K562 (cell line): ENCODE measurements at regions not wholly inside any gene's neighbourhood (a gene's known extent, or its start where the extent isn't known, plus 50 kb on each side); places are given as distances from the start of the nearest gene placed in this dataset.

Experiments
- ATAC-seq: fragments of 200-7000 bp; cut with Tn5 transposase; 3 replicates; pipeline ENCODE4 v1.9.1; 2020; ENCODE audit warnings: moderate library complexity
- BruUV-seq: library from RNA; stranded (reverse); fragments of 400-500 nt; replicated peaks from 2 replicates; lab custom pipeline; 2021; lab: Mats Ljungman, UMichigan
- CTCF ChIA-PET: fragments of 300-600 bp; formaldehyde crosslinking; extraction: SDS; loops from one replicate; lab custom pipeline; 2021; ENCODE audit warnings: low intra/inter-chr PET ratio; lab: Yijun Ruan, JAX
- POLR2A ChIA-PET: fragments of 300-600, 350-650 bp; sonication (Branson Sonifier 250); formaldehyde crosslinking; extraction: SDS; loops from one replicate; lab custom pipeline; 2021; ENCODE audit warnings: antibody characterized with exemption, inconsistent platforms; lab: Yijun Ruan, JAX
- DNase-seq, 4 experiments: peaks; one replicate each; pipeline versions ENCODE4 v3.0.0 to v3.0.0-alpha.2; 2011 to 2018; ENCODE audit warnings: low spot score in 3 of 4, mixed read lengths in 3 of 4; ENCODE audit errors: extremely low read depth in 1 of 4
- FAIRE-seq: peaks from 2 replicates; lab custom pipeline; 2011; peaks lifted over from hg19 to GRCh38; lab: Jason Lieb, UNC
- H2AFZ ChIP-seq: 2 replicates; pipeline ENCODE4 v1.6.0; 2011; ENCODE audit warnings: low read depth, low read length, control low read depth, inconsistent platforms
- H3K27ac ChIP-seq: fragments of 200-600 bp; 3 replicates; pipeline ENCODE4 v1.8.0; 2011; ENCODE audit warnings: low read depth, mild to moderate bottlenecking, control low read depth, inconsistent platforms, low read length, moderate library complexity, mixed read lengths; ENCODE audit errors: extremely low read depth
- H3K27me3 ChIP-seq, 2 experiments: fragments of 300-600 bp in 1 of 2; 2 replicates in 1 of 2; 3 replicates in 1 of 2; pipeline versions ENCODE4 v1.6.0 to v1.8.0; 2011; ENCODE audit warnings: inconsistent platforms in 2 of 2, low read length in 2 of 2, mild to moderate bottlenecking in 1 of 2, mixed read lengths in 1 of 2, moderate library complexity in 1 of 2; ENCODE audit not compliant: control insufficient read depth in 2 of 2, insufficient read depth in 2 of 2
- H3K36me3 ChIP-seq: fragments of 300-600 bp; 3 replicates; pipeline ENCODE4 v1.8.0; 2011; ENCODE audit warnings: mild to moderate bottlenecking, low read length, inconsistent platforms; ENCODE audit not compliant: control insufficient read depth, insufficient read depth
- H3K4me1 ChIP-seq, 2 experiments: fragments of 200-600 bp in 1 of 2; replicated peaks in 1 of 2; 2 replicates in 1 of 2; 3 replicates in 1 of 2; pipeline versions ENCODE4 v1.5.1 to v1.8.0; 2011; ENCODE audit warnings: inconsistent platforms in 2 of 2, low read length in 2 of 2, mild to moderate bottlenecking in 1 of 2, mixed read lengths in 1 of 2, moderate library complexity in 1 of 2; ENCODE audit not compliant: control insufficient read depth in 2 of 2, insufficient read depth in 2 of 2
- H3K4me2 ChIP-seq: 2 replicates; pipeline ENCODE4 v1.6.1; 2011; ENCODE audit warnings: low read length, control low read depth, inconsistent platforms, mixed read lengths; ENCODE audit not compliant: insufficient read depth
- H3K4me3 ChIP-seq: fragments of 200-600 bp; sonication (generic), shearing (Covaris generic); 2 replicates; pipeline ENCODE4 v1.5.1; 2016; ENCODE audit warnings: control low read depth, inconsistent platforms
- H3K79me2 ChIP-seq: fragments of 200-600 bp; 3 replicates; pipeline ENCODE4 v1.8.0; 2011; ENCODE audit warnings: low read length, inconsistent platforms; ENCODE audit not compliant: control insufficient read depth, insufficient read depth
- H3K9ac ChIP-seq, 2 experiments: 2 replicates each; pipeline versions ENCODE4 v1.6.0 to v1.6.1; 2011; ENCODE audit warnings: low read depth in 2 of 2, low read length in 2 of 2, control low read depth in 1 of 2, inconsistent platforms in 1 of 2, mild to moderate bottlenecking in 1 of 2, mixed read lengths in 1 of 2; ENCODE audit not compliant: insufficient read depth in 1 of 2
- H3K9me1 ChIP-seq: one replicate; pipeline ENCODE4 v1.6.0; 2011; ENCODE audit warnings: inconsistent platforms, mild to moderate bottlenecking, low read length, moderate library complexity; ENCODE audit not compliant: control insufficient read depth, insufficient read depth
- H3K9me3 ChIP-seq: replicated peaks from 2 replicates; pipeline ENCODE4 v1.5.1; 2011; ENCODE audit warnings: low read depth, low read length, inconsistent platforms; ENCODE audit not compliant: control insufficient read depth, insufficient read depth
- H4K20me1 ChIP-seq: replicated peaks from 2 replicates; pipeline ENCODE4 v1.6.1; 2011; ENCODE audit warnings: low read length, inconsistent platforms, mixed read lengths; ENCODE audit not compliant: control insufficient read depth, insufficient read depth
- E2F5 ChIP-seq: sonication (generic); formaldehyde crosslinking; IDR thresholded peaks from 2 replicates; pipeline ENCODE4 v1.8.0; 2022; ENCODE audit warnings: mild to moderate bottlenecking, missing genetic modification reagents
- EGR1 ChIP-seq: fragments of 450-650 bp; conservative IDR thresholded peaks from 2 replicates; pipeline ENCODE4 v1.6.1; 2017; ENCODE audit warnings: mild to moderate bottlenecking
- FOSL1 ChIP-seq: fragments of 200-800 bp; sonication (Bioruptor generic); conservative IDR thresholded peaks from 2 replicates; pipeline ENCODE4 v1.6.1; 2016; ENCODE audit warnings: missing genetic modification characterization, missing compliant biosample characterization
- PPARD ChIP-seq: fragments of 250-450 bp; sonication (Bioruptor Pico); IDR thresholded peaks from 2 replicates; pipeline ENCODE4 v1.8.0; 2022; ENCODE audit warnings: inconsistent platforms, mild to moderate bottlenecking, moderate library complexity
- SPI1 ChIP-seq: IDR thresholded peaks from 2 replicates; pipeline ENCODE4 v1.6.1; 2011; ENCODE audit warnings: low read depth, low read length, control low read depth, borderline replicate concordance
- THAP12 ChIP-seq: fragments of 250-450 bp; sonication (Bioruptor Pico); IDR thresholded peaks from 2 replicates; pipeline ENCODE4 v1.9.0; 2021; ENCODE audit warnings: mild to moderate bottlenecking, inconsistent platforms
- ZNF133 ChIP-seq: fragments of 250-450 bp; sonication (Bioruptor Pico); IDR thresholded peaks from 2 replicates; pipeline ENCODE4 v1.4.0; 2020; ENCODE audit warnings: mild to moderate bottlenecking
- WGBS: fragments of 100-300 bp; shearing (Covaris generic); methylation state at CpG from one replicate; pipeline ENCODE4 v1.1.6; 2016; ENCODE audit warnings: low coverage, mixed read lengths; ENCODE audit not compliant: insufficient coverage; ENCODE audit errors: missing lambda C conversion rate; 5-methylcytosine and 5-hydroxymethylcytosine counted together
- in situ Hi-C: fragments of 300-500 bp; cut with MboI; formaldehyde crosslinking; loops from 4 replicates; pipeline ENCODE4 v1.15.0; 2018; ENCODE audit warnings: inconsistent platforms, mixed read lengths
- intact Hi-C: fragments of 100-400 bp; cut with micrococcal nuclease; formaldehyde crosslinking; loops from 2 replicates; pipeline ENCODE4 v1.14.2; 2022

GRCh38 chr7:121624958-121625357, 228.8 kb upstream of the FAM3C start:
- no peak overlapping the region for H3K4me3 ChIP-seq
- H3K9ac ChIP-seq: no peak overlapping the region
- no peaks in the 10 kb centered on the region; the same call in 1 of the 2 replicates for H3K9me3 ChIP-seq
- no peaks in the 10 kb centered on the region for H3K36me3 ChIP-seq
- POLR2A ChIA-PET: no interaction called here
- BruUV-seq: no TSS peak
- DNase-seq (no peak), ATAC-seq (no peak), FAIRE-seq (no peak)
- intact Hi-C loops (no loop called here), in situ Hi-C loops (no loop called here)
- TF ChIP-seq ZNF133 (CRISPR knock-in tag) (no peak), THAP12 (CRISPR knock-in tag) (no peak), SPI1 (no peak), E2F5 (CRISPR knock-in tag) (no peak), EGR1 (no peak), PPARD (CRISPR knock-in tag) (no peak), FOSL1 (no peak)
- no peak overlapping the region for H3K27ac ChIP-seq
- no peaks in the 10 kb centered on the region for H3K9me1 ChIP-seq
- WGBS: 0% methylated on average over 3 of the region's 3 CpGs
- H2AFZ ChIP-seq: no peak overlapping the region
- H3K27me3 ChIP-seq: no peaks in the 10 kb centered on the region
- no peak overlapping the region for H3K4me2 ChIP-seq
- peaks cover 0 to 2% of the 10 kb centered on the region in 2 experiments; a peak in 1 of 5 replicates for H3K4me1 ChIP-seq
- CTCF ChIA-PET: no interaction called here
- H4K20me1 ChIP-seq: no peaks in the 10 kb centered on the region
- no peaks in the 10 kb centered on the region for H3K79me2 ChIP-seq
